GM10248 (cell line): ENCODE measurements at regions not wholly inside any gene's neighbourhood (a gene's known extent, or its start where the extent isn't known, plus 50 kb on each side); places are given as distances from the start of the nearest gene placed in this dataset.

ENCODE experiments used
- CTCF ChIA-PET: fragments of 300-600 bp; sonication (Branson Sonifier 250); formaldehyde crosslinking; extraction: SDS; loops from one replicate; lab custom pipeline; 2021; ENCODE audit warnings: antibody characterized with exemption; lab: Yijun Ruan, JAX
- POLR2A ChIA-PET: fragments of 350-650 bp; sonication (Branson Sonifier 250); formaldehyde crosslinking; extraction: SDS; loops from one replicate; lab custom pipeline; 2020; ENCODE audit warnings: antibody characterized with exemption; lab: Yijun Ruan, JAX
- DNase-seq: peaks from one replicate; pipeline ENCODE4 v3.0.0; 2012; ENCODE audit errors: extremely low spot score
- TF ChIP-seq, protein P1 (sequence below): IDR thresholded peaks from 2 replicates; pipeline ENCODE4 v1.5.1; 2012; ENCODE audit warnings: mild to moderate bottlenecking, low read depth; ENCODE audit errors: extremely low read depth, missing control alignments, control extremely low read depth

DNA sequence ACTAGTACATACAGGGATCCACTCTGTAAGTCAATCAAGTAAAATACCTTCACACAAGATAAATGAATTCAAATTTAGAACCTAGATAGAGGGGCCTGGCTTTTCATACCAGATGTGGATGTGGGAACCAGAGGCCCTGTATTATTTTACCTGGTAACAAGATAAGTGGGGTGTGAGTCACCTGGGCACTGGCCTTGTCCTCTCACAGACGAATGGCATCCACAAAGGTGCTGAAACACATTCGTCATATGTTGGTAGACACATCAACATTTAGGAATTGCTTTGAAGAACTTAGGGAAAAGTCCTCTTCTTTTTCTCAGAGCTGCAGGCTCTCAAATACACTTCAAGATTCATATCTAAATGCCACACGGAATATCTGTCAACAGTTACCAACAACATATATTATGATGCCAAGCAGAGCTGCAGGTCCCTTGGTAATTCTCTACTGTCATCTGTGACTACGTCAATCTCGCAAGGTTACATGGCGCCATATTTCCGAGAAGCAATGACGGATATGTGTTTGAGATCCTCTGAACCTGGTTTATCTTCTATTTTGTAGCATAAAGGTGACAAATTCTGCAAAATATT lies 618.6 kb downstream of the EPM2A start:
- ChIA-PET CTCF (no interaction called here), POLR2A (no interaction called here)
- no peak for DNase-seq
- TF ChIP-seq, protein P1, sequence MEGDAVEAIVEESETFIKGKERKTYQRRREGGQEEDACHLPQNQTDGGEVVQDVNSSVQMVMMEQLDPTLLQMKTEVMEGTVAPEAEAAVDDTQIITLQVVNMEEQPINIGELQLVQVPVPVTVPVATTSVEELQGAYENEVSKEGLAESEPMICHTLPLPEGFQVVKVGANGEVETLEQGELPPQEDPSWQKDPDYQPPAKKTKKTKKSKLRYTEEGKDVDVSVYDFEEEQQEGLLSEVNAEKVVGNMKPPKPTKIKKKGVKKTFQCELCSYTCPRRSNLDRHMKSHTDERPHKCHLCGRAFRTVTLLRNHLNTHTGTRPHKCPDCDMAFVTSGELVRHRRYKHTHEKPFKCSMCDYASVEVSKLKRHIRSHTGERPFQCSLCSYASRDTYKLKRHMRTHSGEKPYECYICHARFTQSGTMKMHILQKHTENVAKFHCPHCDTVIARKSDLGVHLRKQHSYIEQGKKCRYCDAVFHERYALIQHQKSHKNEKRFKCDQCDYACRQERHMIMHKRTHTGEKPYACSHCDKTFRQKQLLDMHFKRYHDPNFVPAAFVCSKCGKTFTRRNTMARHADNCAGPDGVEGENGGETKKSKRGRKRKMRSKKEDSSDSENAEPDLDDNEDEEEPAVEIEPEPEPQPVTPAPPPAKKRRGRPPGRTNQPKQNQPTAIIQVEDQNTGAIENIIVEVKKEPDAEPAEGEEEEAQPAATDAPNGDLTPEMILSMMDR: no peak

DNA sequence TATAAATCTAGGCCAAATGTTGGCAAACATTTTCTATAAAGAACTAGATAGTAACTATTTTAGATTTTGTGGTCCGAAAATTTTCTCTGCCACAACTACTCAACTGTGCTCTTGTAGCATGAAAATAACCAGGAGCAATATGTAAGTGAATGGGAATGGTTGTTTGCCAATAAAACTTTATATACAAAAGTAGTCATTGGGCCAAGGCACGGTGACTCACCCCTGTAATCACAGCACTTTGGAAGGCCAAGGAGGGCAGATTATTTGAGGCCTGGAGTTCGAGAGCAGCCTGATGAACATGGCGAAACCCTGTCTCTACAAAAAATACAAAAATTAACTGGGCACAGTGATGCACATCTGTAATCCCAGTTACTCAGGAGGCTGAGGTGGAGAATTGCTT lies 617.1 kb downstream of the EPM2A start:
- CTCF ChIA-PET: no interaction called here
- POLR2A ChIA-PET: no interaction called here
- DNase-seq: no peak
- TF ChIP-seq, protein P1: no peak

DNA sequence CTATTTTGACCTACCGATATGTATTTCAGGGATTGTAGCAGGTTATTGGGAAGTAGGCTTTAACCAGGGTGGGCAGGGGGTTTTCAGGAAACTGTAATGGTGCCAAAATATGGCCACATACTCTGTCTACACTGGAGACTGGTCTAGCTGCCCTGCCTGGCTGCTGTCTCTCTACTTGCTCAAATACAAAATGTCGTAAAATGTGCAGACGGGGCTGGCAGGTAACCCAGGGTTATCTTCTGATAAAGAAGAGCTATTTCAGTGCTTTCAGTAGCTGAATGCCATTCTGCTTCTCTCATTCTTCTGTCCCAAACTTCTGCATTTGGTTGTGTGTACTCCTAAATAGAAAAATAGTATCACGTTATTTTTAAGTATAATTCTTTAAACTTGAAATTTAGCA lies 616.2 kb downstream of the EPM2A start:
- CTCF ChIA-PET: no interaction called here

DNA sequence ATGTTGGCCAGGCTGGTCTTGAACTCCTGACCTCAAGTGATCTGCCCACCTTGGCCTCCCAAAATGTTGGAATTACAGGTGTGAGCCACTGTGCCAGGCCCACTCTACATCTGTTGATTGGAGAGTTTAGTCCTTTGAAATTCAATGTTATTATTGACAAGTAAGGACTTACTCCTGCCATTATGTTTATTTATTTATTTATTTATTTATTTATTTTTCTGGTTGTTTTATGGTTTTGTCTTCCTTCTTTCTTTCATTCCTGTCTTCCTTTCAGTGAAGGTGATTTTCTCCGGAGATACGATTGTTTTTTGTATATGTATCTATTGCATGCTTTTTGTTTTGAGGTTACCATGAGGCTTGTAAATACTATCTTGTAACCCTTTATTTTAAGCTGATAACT lies 602.6 kb downstream of the EPM2A start:
- TF ChIP-seq, protein P1: no peak
- ChIA-PET POLR2A (no interaction called here), CTCF (no interaction called here)
- DNase-seq: no peak

More for the DNA sequence above, 616.2 kb downstream of the EPM2A start:
- TF ChIP-seq, protein P1: no peak
- no peak for DNase-seq
- POLR2A ChIA-PET: no interaction called here

DNA sequence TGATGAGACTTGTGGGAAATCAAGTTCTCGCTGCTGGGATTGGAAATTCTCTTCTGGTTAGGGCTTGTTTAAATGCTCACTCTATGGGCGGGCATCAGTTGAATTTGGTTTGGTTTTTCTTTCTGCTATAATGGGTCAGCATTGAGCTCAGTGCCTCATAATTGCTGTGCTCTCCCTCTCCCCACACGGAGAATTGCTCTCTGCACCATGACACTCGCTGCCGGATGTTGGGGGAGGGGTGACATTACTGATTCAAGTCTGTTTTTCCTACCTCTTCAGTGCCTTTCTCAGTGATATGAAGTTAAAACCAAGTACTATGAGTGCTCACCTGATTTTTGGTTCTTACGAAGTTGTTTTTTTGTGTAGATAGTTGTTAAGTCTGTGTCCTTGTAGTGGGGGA lies 599.6 kb downstream of the EPM2A start:
- no peak for DNase-seq
- CTCF ChIA-PET: no interaction called here
- POLR2A ChIA-PET: no interaction called here
- TF ChIP-seq, protein P1: no peak

DNA sequence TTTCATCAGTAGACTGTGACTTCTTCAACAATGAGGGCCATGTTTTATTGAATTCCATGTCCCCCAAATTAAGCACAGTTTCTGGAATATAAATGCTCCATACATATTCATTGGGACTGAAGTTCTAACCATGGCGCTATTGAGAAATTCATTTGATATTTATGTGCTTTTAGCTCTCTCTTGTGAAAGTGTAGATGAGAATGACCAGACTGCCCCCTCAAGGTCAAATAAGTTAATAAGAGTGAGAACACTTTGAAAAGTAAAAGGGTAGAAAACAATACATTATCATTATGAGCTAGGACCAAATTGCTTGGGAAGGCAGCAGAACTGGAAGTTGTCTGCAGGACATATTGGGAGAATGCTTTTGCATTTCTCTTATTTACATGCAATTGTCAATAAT lies 597.9 kb downstream of the EPM2A start:
- TF ChIP-seq, protein P1: no peak
- no peak for DNase-seq
- POLR2A ChIA-PET: no interaction called here
- CTCF ChIA-PET: interaction anchor here (1.0 kb wide), 1 partner anchor 8 kb away, joined by 3 read pairs; no protein-coding TSS in a partner anchor

DNA sequence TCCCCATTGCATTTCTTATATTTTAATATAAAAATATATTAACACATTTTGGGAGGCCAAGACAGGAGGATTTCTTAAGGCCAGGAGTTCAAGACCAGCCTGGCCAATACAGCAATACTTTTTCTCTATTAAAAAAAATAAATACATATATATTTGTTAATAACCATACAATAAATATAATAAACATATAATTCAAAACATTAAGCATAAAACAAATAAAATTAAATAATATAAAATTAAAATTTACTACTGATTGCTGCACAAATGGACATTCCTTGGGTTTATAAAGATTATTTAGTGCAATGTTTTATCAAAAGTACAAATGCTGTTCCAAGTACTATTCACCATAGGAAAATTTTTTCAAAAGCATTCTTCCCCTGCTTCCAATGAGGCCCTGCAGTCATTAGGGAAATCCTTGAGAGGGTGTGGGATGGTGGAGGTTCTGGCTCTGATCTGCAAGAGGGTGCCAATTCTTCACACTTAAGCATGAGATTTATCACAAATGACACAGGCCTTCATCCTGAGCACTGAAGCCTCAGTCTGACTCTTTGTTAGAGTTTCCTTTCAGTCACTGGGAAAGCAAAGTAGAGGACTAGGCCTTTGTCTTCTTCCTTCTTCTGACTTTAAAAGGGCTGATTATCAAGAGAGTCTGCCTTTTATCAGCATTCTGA lies 596.7 kb downstream of the EPM2A start:
- no peak for DNase-seq
- ChIA-PET POLR2A (no interaction called here), CTCF (no interaction called here)
- TF ChIP-seq, protein P1: no peak
